Heart right ventricle (tissue), 16 donors: ENCODE measurements at regions not wholly inside any gene's neighbourhood (a gene's known extent, or its start where the extent isn't known, plus 50 kb on each side); places are given as distances from the start of the nearest gene placed in this dataset.
"Not testable (repeated sequence)": the region's sequence is repeated elsewhere in the genome, so short reads cannot be mapped to it uniquely, and the experiment has no call there.

Source experiments
- ATAC-seq, 8 donors: fragments of 200-7000 bp; cut with Tn5 transposase; one replicate each; pipeline ENCODE4 v1.9.1; 2020; ENCODE audit warnings: mild to moderate bottlenecking in 8 of 8, moderate library complexity in 8 of 8, moderate number of reproducible peaks in 1 of 8
- DNase-seq, 2 donors: peaks; one replicate each; pipeline ENCODE4 v3.0.0-alpha.2; 2020
- H3K27ac ChIP-seq, 10 donors: fragments of 200-600 bp; sonication (generic) in 2 of 10; one replicate each; pipeline versions ENCODE4 v1.5.0 to v1.8.0; 2020 to 2022; ENCODE audit warnings: mild to moderate bottlenecking in 3 of 10
- H3K27me3 ChIP-seq, 7 donors: fragments of 200-600 bp; one replicate each; pipeline ENCODE4 v1.8.0; 2021 to 2022; ENCODE audit warnings: mild to moderate bottlenecking in 2 of 7
- H3K36me3 ChIP-seq, 9 donors: fragments of 200-600 bp; sonication (generic) in 1 of 9; one replicate each; pipeline versions ENCODE4 v1.5.0 to v1.8.0; 2020 to 2022; ENCODE audit warnings: mild to moderate bottlenecking in 2 of 9
- H3K4me1 ChIP-seq, 9 donors: fragments of 200-600 bp; sonication (generic) in 1 of 9; one replicate each; pipeline versions ENCODE4 v1.5.0 to v1.8.0; 2020 to 2022; ENCODE audit warnings: mild to moderate bottlenecking in 4 of 9
- H3K4me3 ChIP-seq, 10 donors: fragments of 200-600 bp; sonication (generic) in 2 of 10; one replicate each; pipeline versions ENCODE4 v1.5.0 to v1.8.0; 2020 to 2022; ENCODE audit warnings: mild to moderate bottlenecking in 7 of 10, moderate library complexity in 2 of 10
- H3K9me3 ChIP-seq, 11 donors: fragments of 200-600 bp in 10 of 11; sonication (generic) in 2 of 11; one replicate each; pipeline versions ENCODE4 v1.5.0 to v1.8.0; 2013 to 2022; ENCODE audit warnings: mild to moderate bottlenecking in 2 of 11, control low read depth in 1 of 11, moderate library complexity in 1 of 11
- CTCF ChIP-seq, 9 donors: fragments of 200-600 bp; sonication (generic) in 2 of 9; IDR thresholded peaks; one replicate each; pipeline versions ENCODE4 v1.5.0 to v1.8.0; 2021 to 2022; ENCODE audit warnings: antibody characterized with exemption in 9 of 9, mild to moderate bottlenecking in 5 of 9, moderate library complexity in 1 of 9
- WGBS, 2 donors: extraction: QIAGEN DNeasy Blood & Tissue Kit; methylation state at CpG; one replicate each; pipeline ENCODE4 v1.1.7; 2013; ENCODE audit warnings: inconsistent platforms in 1 of 2; 5-methylcytosine and 5-hydroxymethylcytosine counted together
- intact Hi-C, 10 donors: fragments of 100-400 bp; cut with DNase I; formaldehyde crosslinking; loops; one replicate each; pipeline versions ENCODE4 v1.11.1 to v1.14.2; 2022
- donor health status: Arrhythmogenic right ventricular cardiomyopathy.
- donor health status: ischemic (EF 13 %, LVEDD 7.1; RV severe dilation, severe dysfunction).
- donor health status: healthy with polysubstance abuse.
- donor health status: DM: no; HTN: yes; CAD: no.
- donor health status: DM: no; HTN: no; CAD: no.
- donor health status: ischemic (EF 25% LVEDD 6.9; RV normal size, moderate dysfunction).
- donor health status: ischemic (EF 25% LVEDD 5.7; RV mildly dilated, moderate dysfunction).
- donor health status: healthy.
- donor health status: DM: yes; HTN: yes; CAD: no.
- donor health status: Ischemic cardiomyopathy.
- donor health status: ischemic (EF 35%, LVEDD 5.7; RV mildly dilated, moderate dysfunction).
- donor health status: nonischemic (EF 11% LVEDD 7.7; RV severe dilation, severe dysfunction).
- donor health status: DM: yes; HTN: yes; CAD: no.
- donor health status: PGD.
- donor health status: ischemic (EF 29% LVEDD 5.4; RV normal size, mild dysfunction).
- donor health status: nonischemic (EF 23%, LVEDD 6.1; RV moderate dilation, normal function).

GRCh38 chr16:29200135-29200601, 206.3 kb downstream of the NPIPB11 start:
- intact Hi-C loops, H3K4me3 ChIP-seq, H3K27me3 ChIP-seq, H3K9me3 ChIP-seq, H3K36me3 ChIP-seq: not testable (repeated sequence)
- Histone ChIP-seq H3K4me1 (peaks cover 0 to 31% (median 10%) of the 10 kb centered on the region in 9 donors), H3K27ac (peak overlapping the region in 8 of 10 donors; percentile 10 to 80 (median 74))
- peak in 1 of 2 donors; percentile 17 for DNase-seq
- WGBS, 2 donors = 62 to 72% methylated on average over 10 of the region's 12 CpGs
- ATAC-seq = peak in 7 of 8 donors; percentile 34 to 72 (median 51)

GRCh38 chr16:29199626-29200025, 206.9 kb downstream of the NPIPB11 start:
- peak in 1 of 2 donors; percentile 47 for DNase-seq
- H3K36me3 ChIP-seq, H3K27me3 ChIP-seq, H3K9me3 ChIP-seq, H3K4me3 ChIP-seq, intact Hi-C loops: not testable (repeated sequence)
- 33 to 37% methylated on average over 15 of the region's 15 CpGs for WGBS, 2 donors
- ATAC-seq = peak; percentile 32 to 72 (median 62)
- Histone ChIP-seq H3K27ac (peak overlapping the region; percentile 22 to 80 (median 72)), H3K4me1 (peaks cover 0 to 31% (median 10%) of the 10 kb centered on the region in 9 donors)

- H3K27ac ChIP-seq = peak overlapping the region; percentile 22 to 80 (median 72)
- DNase-seq (no peak), ATAC-seq (peak in 3 of 8 donors; percentile 6 to 12 (median 12))
- H3K4me1 ChIP-seq = peaks cover 0 to 31% (median 10%) of the 10 kb centered on the region in 9 donors
- H3K27me3 ChIP-seq = no peaks in the 10 kb centered on the region
- no peak for TF ChIP-seq CTCF (IDR thresholded peaks at IDR 0.05)
- H3K36me3 ChIP-seq = no peaks in the 10 kb centered on the region
- H3K9me3 ChIP-seq = no peaks in the 10 kb centered on the region
- no peak overlapping the region for H3K4me3 ChIP-seq
- 81 to 85% methylated on average over 23 of the region's 23 CpGs for WGBS, 2 donors
- intact Hi-C loops = no loop called here
Measured at GRCh38 chr16:29198731-29199521, 207.6 kb downstream of the NPIPB11 start.

- no peak overlapping the region for H3K4me3 ChIP-seq
- DNase-seq (no peak), ATAC-seq (no peak)
- H3K36me3 ChIP-seq = no peaks in the 10 kb centered on the region
- H3K4me1 ChIP-seq = peaks cover 0 to 31% (median 10%) of the 10 kb centered on the region in 9 donors
- TF ChIP-seq CTCF (IDR thresholded peaks at IDR 0.05) = no peak
- intact Hi-C loops = no loop called here
- no peaks in the 10 kb centered on the region for H3K27me3 ChIP-seq
- WGBS, 2 donors = 98% methylated on average over 4 of the region's 4 CpGs
- H3K27ac ChIP-seq = peak overlapping the region in 1 of 10 donors; percentile 77
- H3K9me3 ChIP-seq = no peaks in the 10 kb centered on the region
Measured at GRCh38 chr16:29198231-29198630, 208.3 kb downstream of the NPIPB11 start.

- 97 to 98% methylated on average over 5 of the region's 5 CpGs for WGBS, 2 donors
Measured at GRCh38 chr16:29197494-29198100, 208.9 kb downstream of the NPIPB11 start.

GRCh38 chr16:29196746-29197145, 209.8 kb downstream of the NPIPB11 start:
- H3K9me3 ChIP-seq, H3K27me3 ChIP-seq, H3K4me3 ChIP-seq, intact Hi-C loops, DNase-seq, H3K36me3 ChIP-seq, ATAC-seq, H3K27ac ChIP-seq: not testable (repeated sequence)
- H3K4me1 ChIP-seq = peaks cover 0 to 25% (median 10%) of the 10 kb centered on the region in 9 donors
- 100% methylated on average over 1 of the region's 1 CpG for WGBS, 2 donors

More at GRCh38 chr16:29197494-29198100, 208.9 kb downstream of the NPIPB11 start:
- DNase-seq, ATAC-seq, intact Hi-C loops, H3K36me3 ChIP-seq, H3K9me3 ChIP-seq, H3K27ac ChIP-seq, H3K27me3 ChIP-seq, H3K4me3 ChIP-seq: not testable (repeated sequence)
- peaks cover 0 to 31% (median 10%) of the 10 kb centered on the region in 9 donors for H3K4me1 ChIP-seq

- peaks cover 0 to 14% (median 7%) of the 10 kb centered on the region in 9 donors for H3K4me1 ChIP-seq
- H3K27ac ChIP-seq = peak overlapping the region in 7 of 10 donors; percentile 1 to 72 (median 60)
- intact Hi-C loops, H3K9me3 ChIP-seq, DNase-seq, H3K4me3 ChIP-seq, H3K36me3 ChIP-seq, H3K27me3 ChIP-seq: not testable (repeated sequence)
- ATAC-seq = peak in 1 of 8 donors; percentile 22
- WGBS, 2 donors = 71 to 72% methylated on average over 18 to 19 of the region's 19 CpGs
Measured at GRCh38 chr16:29195116-29195872, 210.4 kb downstream of the LAT start.

GRCh38 chr16:29194185-29194844, 209.5 kb downstream of the LAT start:
- intact Hi-C loops, H3K36me3 ChIP-seq, H3K4me3 ChIP-seq, H3K9me3 ChIP-seq, H3K27me3 ChIP-seq, DNase-seq, ATAC-seq, H3K4me1 ChIP-seq: not testable (repeated sequence)
- 88 to 91% methylated on average over 16 to 18 of the region's 21 CpGs for WGBS, 2 donors
- H3K27ac ChIP-seq = peak overlapping the region in 4 of 10 donors; percentile 60 to 72 (median 67)
